Astrocyte of the cerebellum (primary cell): ENCODE measurements at regions not wholly inside any gene's neighbourhood (a gene's known extent, or its start where the extent isn't known, plus 50 kb on each side); places are given as distances from the start of the nearest gene placed in this dataset.
A peak's percentile ranks its signal among the peaks of the same experiment; 100 is the strongest.

Experiments
- DNase-seq: peaks from one replicate; pipeline ENCODE4 v3.0.0-alpha.2; 2011; ENCODE audit warnings: low read depth
- H3K4me3 ChIP-seq: 2 replicates; pipeline ENCODE4 v1.5.1; 2011; ENCODE audit warnings: mild to moderate bottlenecking, low read depth, low read length, moderate library complexity
- in situ Hi-C: cut with HindIII; loops from 2 replicates; pipeline ENCODE4 v1.10.0; 2017; ENCODE audit warnings: low sequenced_read_pairs
- TF ChIP-seq, protein P1 (sequence below): IDR thresholded peaks from 2 replicates; pipeline ENCODE4 v1.5.1; 2012; ENCODE audit warnings: low read length, low read depth, moderate library complexity, mild to moderate bottlenecking; ENCODE audit errors: missing control alignments

DNA sequence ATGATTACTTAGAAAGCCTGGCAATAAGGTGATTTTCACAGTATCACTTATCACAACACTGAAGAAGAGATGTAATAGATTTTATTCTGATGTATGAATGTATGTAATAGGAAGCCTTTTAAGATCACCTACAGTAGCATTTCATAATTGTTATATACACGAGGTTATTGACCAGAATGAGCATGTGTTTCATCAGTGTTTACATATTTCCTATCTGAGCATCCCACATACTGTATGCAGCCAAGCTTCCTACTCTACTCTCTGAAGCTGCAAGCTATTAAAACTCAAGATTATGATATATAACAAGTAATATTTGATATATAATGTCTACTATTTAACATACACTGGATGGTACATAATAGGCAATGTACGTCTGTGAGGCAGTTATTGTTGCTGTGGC lies 190.9 kb upstream of the S100G start:
- in situ Hi-C loops, result no loop called here
- DNase-seq, result no peak
- H3K4me3 ChIP-seq, result no peak overlapping the region
- TF ChIP-seq, protein P1, sequence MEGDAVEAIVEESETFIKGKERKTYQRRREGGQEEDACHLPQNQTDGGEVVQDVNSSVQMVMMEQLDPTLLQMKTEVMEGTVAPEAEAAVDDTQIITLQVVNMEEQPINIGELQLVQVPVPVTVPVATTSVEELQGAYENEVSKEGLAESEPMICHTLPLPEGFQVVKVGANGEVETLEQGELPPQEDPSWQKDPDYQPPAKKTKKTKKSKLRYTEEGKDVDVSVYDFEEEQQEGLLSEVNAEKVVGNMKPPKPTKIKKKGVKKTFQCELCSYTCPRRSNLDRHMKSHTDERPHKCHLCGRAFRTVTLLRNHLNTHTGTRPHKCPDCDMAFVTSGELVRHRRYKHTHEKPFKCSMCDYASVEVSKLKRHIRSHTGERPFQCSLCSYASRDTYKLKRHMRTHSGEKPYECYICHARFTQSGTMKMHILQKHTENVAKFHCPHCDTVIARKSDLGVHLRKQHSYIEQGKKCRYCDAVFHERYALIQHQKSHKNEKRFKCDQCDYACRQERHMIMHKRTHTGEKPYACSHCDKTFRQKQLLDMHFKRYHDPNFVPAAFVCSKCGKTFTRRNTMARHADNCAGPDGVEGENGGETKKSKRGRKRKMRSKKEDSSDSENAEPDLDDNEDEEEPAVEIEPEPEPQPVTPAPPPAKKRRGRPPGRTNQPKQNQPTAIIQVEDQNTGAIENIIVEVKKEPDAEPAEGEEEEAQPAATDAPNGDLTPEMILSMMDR, result no peak

DNA sequence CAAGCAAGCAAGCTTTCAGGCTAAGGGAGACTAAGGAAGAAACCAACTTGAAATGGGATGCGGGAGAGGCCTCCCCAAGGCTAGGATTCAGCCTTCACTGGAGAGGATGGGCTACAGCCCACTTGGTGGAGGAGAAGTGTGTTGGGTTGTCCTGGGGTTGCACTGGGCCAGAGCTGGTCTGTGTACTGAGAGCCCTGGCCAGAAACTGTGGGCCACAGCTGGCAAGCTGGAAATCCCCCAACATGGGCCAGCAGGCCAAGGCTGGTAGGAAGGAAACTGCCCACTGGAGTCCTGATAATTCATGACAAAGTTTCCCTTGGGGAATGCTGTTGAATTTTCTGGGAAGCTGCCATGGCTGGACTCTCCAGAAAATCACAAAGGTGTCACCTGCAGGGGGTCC lies 188.0 kb upstream of the S100G start:
- TF ChIP-seq, protein P1, result no peak
- no peak for DNase-seq
- in situ Hi-C loops, result no loop called here
- no peak overlapping the region for H3K4me3 ChIP-seq

- peak; percentile 49 for DNase-seq
- TF ChIP-seq, protein P1, result no peak
- in situ Hi-C loops, result no loop called here
- H3K4me3 ChIP-seq, result no peak overlapping the region
Observed at GRCh38 chrX:16462912-16463311, 187.0 kb upstream of the S100G start.

DNA sequence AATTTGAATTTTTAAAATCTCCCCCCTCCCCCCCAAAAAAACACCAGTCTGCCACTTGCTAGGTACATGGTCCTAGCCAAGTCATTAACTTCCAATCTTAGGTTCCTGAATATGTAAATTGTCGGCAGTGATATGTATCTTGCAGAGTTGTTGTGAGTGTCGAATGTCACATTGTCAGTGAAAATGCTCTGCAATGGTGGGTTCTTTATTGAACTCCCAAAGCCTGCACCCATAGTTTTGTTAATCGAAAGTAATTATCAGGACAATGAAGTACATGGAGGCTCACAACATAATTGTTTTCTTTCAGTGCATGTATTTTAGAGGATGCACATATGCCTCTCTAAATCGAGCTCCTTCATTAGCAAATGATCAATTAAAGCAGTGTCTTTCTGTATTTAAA lies 185.6 kb upstream of the S100G start:
- no peak overlapping the region for H3K4me3 ChIP-seq
- TF ChIP-seq, protein P1, result no peak
- in situ Hi-C loops, result no loop called here
- no peak for DNase-seq

DNA sequence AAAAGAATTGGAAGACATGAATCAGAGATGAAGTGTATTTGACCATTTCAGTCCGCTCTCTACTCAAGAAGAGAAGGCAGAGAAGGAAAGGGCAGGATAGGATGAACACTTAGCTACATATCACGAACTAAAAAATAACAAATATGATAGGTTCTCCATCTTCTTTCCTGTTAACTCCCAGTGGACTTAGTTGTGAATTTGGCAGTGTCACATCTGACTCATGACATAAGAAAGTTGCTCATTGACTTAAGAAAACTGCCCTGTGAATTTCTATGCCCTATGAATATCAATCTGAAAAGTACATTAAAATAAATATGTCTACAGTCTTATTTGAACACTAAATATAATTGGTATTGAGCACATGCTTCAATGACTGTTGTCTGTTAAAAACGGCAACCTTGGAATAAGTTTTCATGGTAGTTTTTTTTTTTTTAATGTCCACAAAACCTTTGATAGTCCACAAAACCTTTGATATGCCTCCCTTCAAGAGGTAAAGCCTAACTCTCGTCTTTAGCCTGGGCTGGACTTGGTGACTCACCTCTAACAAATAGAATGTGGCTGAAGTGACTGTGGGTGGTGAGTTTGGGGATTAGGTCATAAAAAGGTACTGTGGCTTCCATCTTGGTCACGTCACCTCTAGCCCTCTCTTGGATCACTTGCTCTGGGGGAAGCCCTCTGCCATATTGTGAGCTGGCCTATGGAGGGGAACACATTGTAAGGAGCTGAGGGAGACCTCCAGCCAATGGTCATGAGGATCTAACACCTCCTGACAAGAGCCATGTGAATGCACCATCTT lies 184.7 kb upstream of the S100G start:
- DNase-seq, result no peak
- H3K4me3 ChIP-seq, result no peak overlapping the region
- TF ChIP-seq, protein P1, result no peak
- in situ Hi-C loops, result no loop called here

DNA sequence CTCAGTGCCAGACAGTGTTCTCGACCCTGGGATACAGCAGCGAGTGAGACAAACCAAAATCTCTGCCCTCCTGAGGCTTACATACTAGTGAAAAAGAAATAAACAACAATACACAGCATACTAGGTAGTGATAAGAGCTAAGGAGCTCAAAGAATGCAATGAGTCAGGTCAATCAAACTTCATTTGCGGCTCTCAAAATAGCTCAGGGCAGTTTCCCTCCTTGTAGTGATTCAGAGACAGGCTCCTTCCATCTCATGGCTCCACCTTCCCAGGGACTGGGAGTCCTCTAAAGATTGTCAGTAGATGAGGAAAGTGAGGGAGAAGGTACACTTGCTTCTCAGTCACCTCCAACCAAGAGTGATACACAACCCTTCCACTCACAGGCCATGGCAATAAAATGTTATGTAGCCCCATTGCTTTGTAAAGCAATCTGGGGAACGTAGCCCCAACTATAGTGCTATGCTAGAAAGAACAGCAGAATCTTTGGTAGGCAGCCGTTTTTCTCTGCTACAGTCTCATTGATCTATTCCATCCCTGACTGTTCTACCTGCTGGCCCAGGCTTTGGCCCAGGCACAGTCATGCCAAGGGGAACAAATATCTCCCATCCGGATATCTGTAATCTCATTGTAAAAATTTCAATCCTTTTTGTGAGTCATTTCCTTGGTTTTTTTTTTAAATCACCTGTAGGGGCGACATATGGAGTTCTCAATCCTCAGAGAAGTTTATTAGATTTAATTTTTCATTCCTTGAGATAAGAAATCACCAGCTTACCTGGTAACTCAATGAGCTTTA lies 183.1 kb upstream of the S100G start:
- TF ChIP-seq, protein P1, result no peak
- no peak overlapping the region for H3K4me3 ChIP-seq
- DNase-seq, result no peak
- in situ Hi-C loops, result no loop called here
